Mesenchymal stem cell (in vitro differentiated cells and primary cell): ENCODE measurements at regions not wholly inside any gene's neighbourhood (a gene's known extent, or its start where the extent isn't known, plus 50 kb on each side); places are given as distances from the start of the nearest gene placed in this dataset.

ENCODE experiments used
- DNase-seq: peaks from one replicate; pipeline ENCODE4 v3.0.0-alpha.2; 2013
- H2AFZ ChIP-seq: one replicate; pipeline ENCODE4 v1.6.1; 2013; ENCODE audit warnings: low read depth, mild to moderate bottlenecking, control low read depth, inconsistent platforms, low read length, moderate library complexity
- H2AK5ac ChIP-seq: 2 replicates; pipeline ENCODE4 v1.6.1; 2013; ENCODE audit warnings: low read length, moderate library complexity, mild to moderate bottlenecking, inconsistent platforms; ENCODE audit not compliant: severe bottlenecking
- H2BK120ac ChIP-seq: one replicate; pipeline ENCODE4 v1.6.1; 2013; ENCODE audit warnings: low read depth, mild to moderate bottlenecking, inconsistent platforms, low read length, moderate library complexity
- H2BK12ac ChIP-seq, 2 experiments: one replicate each; pipeline ENCODE4 v1.6.1; 2013; ENCODE audit warnings: inconsistent platforms in 2 of 2, low read length in 2 of 2, mild to moderate bottlenecking in 2 of 2, moderate library complexity in 2 of 2, control low read depth in 1 of 2
- H2BK15ac ChIP-seq: one replicate; pipeline ENCODE4 v1.6.1; 2013; ENCODE audit warnings: mild to moderate bottlenecking, low read depth, inconsistent platforms; ENCODE audit not compliant: poor library complexity, severe bottlenecking
- H2BK5ac ChIP-seq: 2 replicates; pipeline ENCODE4 v1.6.1; 2013; ENCODE audit warnings: low read depth, mild to moderate bottlenecking, low read length, control low read depth, inconsistent platforms; ENCODE audit not compliant: poor library complexity, severe bottlenecking
- H3K14ac ChIP-seq, 2 experiments: one replicate each; pipeline ENCODE4 v1.6.1; 2013; ENCODE audit warnings: inconsistent platforms in 2 of 2, low read length in 2 of 2, control low read depth in 1 of 2, mild to moderate bottlenecking in 1 of 2, moderate library complexity in 1 of 2
- H3K18ac ChIP-seq, 2 experiments: one replicate each; pipeline ENCODE4 v1.6.1; 2013; ENCODE audit warnings: inconsistent platforms in 2 of 2, low read length in 2 of 2, control low read depth in 1 of 2, low read depth in 1 of 2, mild to moderate bottlenecking in 1 of 2
- H3K23ac ChIP-seq, 2 experiments: one replicate each; pipeline ENCODE4 v1.6.1; 2013; ENCODE audit warnings: inconsistent platforms in 2 of 2, low read length in 2 of 2, mild to moderate bottlenecking in 2 of 2, moderate library complexity in 2 of 2, control low read depth in 1 of 2
- H3K27ac ChIP-seq: 2 replicates; pipeline ENCODE4 v1.5.1; 2013; ENCODE audit warnings: mild to moderate bottlenecking, moderate library complexity, low read length, control low read depth, inconsistent platforms; ENCODE audit not compliant: poor library complexity, severe bottlenecking
- H3K27me3 ChIP-seq, 2 experiments: 2 replicates each; pipeline versions ENCODE4 v1.6.1 to v1.7.0; 2013; ENCODE audit warnings: low read length in 2 of 2, mild to moderate bottlenecking in 2 of 2, moderate library complexity in 2 of 2, control low read depth in 1 of 2, inconsistent platforms in 1 of 2; ENCODE audit not compliant: control insufficient read depth in 1 of 2, insufficient read depth in 1 of 2
- H3K36me3 ChIP-seq, 2 experiments: 2 replicates each; pipeline versions ENCODE4 v1.6.1 to v1.7.0; 2013; ENCODE audit warnings: low read length in 2 of 2, control low read depth in 1 of 2, inconsistent platforms in 1 of 2, low read depth in 1 of 2, mild to moderate bottlenecking in 1 of 2; ENCODE audit not compliant: insufficient read depth in 2 of 2, control insufficient read depth in 1 of 2
- H3K4ac ChIP-seq, 2 experiments: one replicate each; pipeline ENCODE4 v1.6.1; 2013; ENCODE audit warnings: inconsistent platforms in 2 of 2, low read length in 2 of 2, mild to moderate bottlenecking in 2 of 2, moderate library complexity in 2 of 2, control low read depth in 1 of 2, low read depth in 1 of 2
- H3K4me1 ChIP-seq: 2 replicates; pipeline ENCODE4 v1.6.1; 2013; ENCODE audit warnings: low read depth, low read length, control low read depth; ENCODE audit not compliant: control insufficient read depth, insufficient read depth
- H3K4me2 ChIP-seq: 2 replicates; pipeline ENCODE4 v1.6.1; 2013; ENCODE audit warnings: low read length, mild to moderate bottlenecking, inconsistent platforms; ENCODE audit not compliant: poor library complexity, severe bottlenecking
- H3K4me3 ChIP-seq, 2 experiments: 2 replicates each; pipeline versions ENCODE4 v1.5.1 to v1.7.0; 2013; ENCODE audit warnings: low read length in 2 of 2, mild to moderate bottlenecking in 2 of 2, control low read depth in 1 of 2, low read depth in 1 of 2; ENCODE audit not compliant: insufficient read depth in 1 of 2
- H3K79me1 ChIP-seq: replicated peaks from 2 replicates; pipeline ENCODE4 v1.6.1; 2013; ENCODE audit warnings: mild to moderate bottlenecking, control low read depth, low read length, inconsistent platforms; ENCODE audit not compliant: poor library complexity, severe bottlenecking
- H3K9ac ChIP-seq: 2 replicates; pipeline ENCODE4 v1.7.0; 2013; ENCODE audit warnings: mild to moderate bottlenecking, low read length, moderate library complexity
- H3K9me3 ChIP-seq: 2 replicates; pipeline ENCODE4 v1.7.0; 2013; ENCODE audit warnings: mild to moderate bottlenecking, low read length; ENCODE audit not compliant: control insufficient read depth
- H4K8ac ChIP-seq: one replicate; pipeline ENCODE4 v1.6.1; 2013; ENCODE audit warnings: inconsistent platforms, mild to moderate bottlenecking, low read length, moderate library complexity
- H4K91ac ChIP-seq: one replicate; pipeline ENCODE4 v1.6.1; 2013; ENCODE audit warnings: mild to moderate bottlenecking, low read length, inconsistent platforms
- WGBS: methylation state at CpG from one replicate; pipeline ENCODE4 v1.1.7; 2013; ENCODE audit warnings: mixed read lengths; 5-methylcytosine and 5-hydroxymethylcytosine counted together

- Histone ChIP-seq H3K27ac (no peak overlapping the region), H3K4me3 (no peak overlapping the region), H3K18ac (no peak overlapping the region), H4K8ac (no peak overlapping the region), H3K9ac (no peak overlapping the region), H2BK5ac (no peak overlapping the region), H3K4ac (no peak overlapping the region), H4K91ac (no peak overlapping the region), H2AK5ac (no peak overlapping the region), H3K27me3 (peaks cover 0 to 11% of the 10 kb centered on the region in 2 experiments), H3K4me1 (no peaks in the 10 kb centered on the region), H3K79me1 (no peaks in the 10 kb centered on the region), H2BK120ac (no peak overlapping the region), H3K4me2 (no peak overlapping the region), H2AFZ (no peak overlapping the region), H3K9me3 (no peaks in the 10 kb centered on the region), H2BK15ac (no peak overlapping the region), H2BK12ac (no peak overlapping the region), H3K36me3 (no peaks in the 10 kb centered on the region), H3K14ac (no peak overlapping the region), H3K23ac (no peak overlapping the region)
- DNase-seq = no peak
- 97% methylated on average over 4 of the region's 4 CpGs for whole genome bisulfite sequencing
Measured at GRCh38 chr16:65622871-65623270, 501.0 kb upstream of the CDH11 start.

- Histone ChIP-seq H4K91ac (peak overlapping the region; percentile 70), H3K4me3 (no peak overlapping the region), H2BK120ac (no peak overlapping the region), H3K9me3 (no peaks in the 10 kb centered on the region), H4K8ac (no peak overlapping the region), H3K23ac (no peak overlapping the region), H2AK5ac (no peak overlapping the region), H3K36me3 (no peaks in the 10 kb centered on the region), H3K4me1 (no peaks in the 10 kb centered on the region), H2BK12ac (no peak overlapping the region), H3K4me2 (no peak overlapping the region), H2BK5ac (no peak overlapping the region), H3K14ac (no peak overlapping the region), H2AFZ (no peak overlapping the region), H2BK15ac (no peak overlapping the region), H3K27me3 (peaks cover 0 to 11% of the 10 kb centered on the region in 2 experiments), H3K18ac (no peak overlapping the region), H3K4ac (no peak overlapping the region), H3K27ac (no peak overlapping the region), H3K79me1 (no peaks in the 10 kb centered on the region), H3K9ac (no peak overlapping the region)
- no peak for DNase-seq
- 93% methylated on average over 4 of the region's 5 CpGs for WGBS
Measured at GRCh38 chr16:65622151-65622550, 500.3 kb upstream of the CDH11 start.

GRCh38 chr16:65621640-65622039, 499.8 kb upstream of the CDH11 start:
- H3K23ac ChIP-seq = no peak overlapping the region
- no peaks in the 10 kb centered on the region for H3K4me1 ChIP-seq
- H3K9ac ChIP-seq = no peak overlapping the region
- H3K4me3 ChIP-seq = no peak overlapping the region
- DNase-seq = no peak
- no peak overlapping the region for H3K18ac ChIP-seq
- no peak overlapping the region for H2BK5ac ChIP-seq
- H3K79me1 ChIP-seq = no peaks in the 10 kb centered on the region
- H3K27ac ChIP-seq = no peak overlapping the region
- no peak overlapping the region for H3K14ac ChIP-seq
- H3K36me3 ChIP-seq = no peaks in the 10 kb centered on the region
- no peak overlapping the region for H3K4me2 ChIP-seq
- H2AK5ac ChIP-seq = no peak overlapping the region
- H2AFZ ChIP-seq = no peak overlapping the region
- no peak overlapping the region for H2BK15ac ChIP-seq
- WGBS = 90% methylated on average over 3 of the region's 3 CpGs
- H2BK120ac ChIP-seq = no peak overlapping the region
- H4K8ac ChIP-seq = no peak overlapping the region
- H3K9me3 ChIP-seq = no peaks in the 10 kb centered on the region
- H4K91ac ChIP-seq = no peak overlapping the region
- peaks cover 0 to 11% of the 10 kb centered on the region in 2 experiments for H3K27me3 ChIP-seq
- no peak overlapping the region for H3K4ac ChIP-seq
- H2BK12ac ChIP-seq = no peak overlapping the region

- peaks cover 0 to 11% of the 10 kb centered on the region in 2 experiments for H3K27me3 ChIP-seq
- H3K4ac ChIP-seq = no peak overlapping the region
- H2BK5ac ChIP-seq = no peak overlapping the region
- no peak overlapping the region for H4K8ac ChIP-seq
- H3K4me2 ChIP-seq = no peak overlapping the region
- WGBS = no CpG with 5 or more reads among the region's 3 CpGs
- H3K27ac ChIP-seq = no peak overlapping the region
- H2AFZ ChIP-seq = no peak overlapping the region
- no peak overlapping the region for H2AK5ac ChIP-seq
- no peak overlapping the region for H3K23ac ChIP-seq
- no peaks in the 10 kb centered on the region for H3K79me1 ChIP-seq
- no peak overlapping the region for H3K18ac ChIP-seq
- H3K9ac ChIP-seq = no peak overlapping the region
- H2BK120ac ChIP-seq = no peak overlapping the region
- H3K4me1 ChIP-seq = no peaks in the 10 kb centered on the region
- H3K4me3 ChIP-seq = no peak overlapping the region
- H4K91ac ChIP-seq = no peak overlapping the region
- no peak overlapping the region for H2BK12ac ChIP-seq
- no peaks in the 10 kb centered on the region for H3K36me3 ChIP-seq
- DNase-seq = no peak
- no peak overlapping the region for H3K14ac ChIP-seq
- H2BK15ac ChIP-seq = no peak overlapping the region
- no peaks in the 10 kb centered on the region for H3K9me3 ChIP-seq
Measured at GRCh38 chr16:65619606-65620005, 497.7 kb upstream of the CDH11 start.
